K562 (cell line): ENCODE measurements at regions not wholly inside any gene's neighbourhood (a gene's known extent, or its start where the extent isn't known, plus 50 kb on each side); places are given as distances from the start of the nearest gene placed in this dataset.

Source experiments
- ATAC-seq: fragments of 200-7000 bp; cut with Tn5 transposase; 3 replicates; pipeline ENCODE4 v1.9.1; 2020; ENCODE audit warnings: moderate library complexity
- BruUV-seq: library from RNA; stranded (reverse); fragments of 400-500 nt; replicated peaks from 2 replicates; lab custom pipeline; 2021; lab: Mats Ljungman, UMichigan
- CTCF ChIA-PET: fragments of 300-600 bp; formaldehyde crosslinking; extraction: SDS; loops from one replicate; lab custom pipeline; 2021; ENCODE audit warnings: low intra/inter-chr PET ratio; lab: Yijun Ruan, JAX
- POLR2A ChIA-PET: fragments of 300-600, 350-650 bp; sonication (Branson Sonifier 250); formaldehyde crosslinking; extraction: SDS; loops from one replicate; lab custom pipeline; 2021; ENCODE audit warnings: antibody characterized with exemption, inconsistent platforms; lab: Yijun Ruan, JAX
- DNase-seq, 4 experiments: peaks; one replicate each; pipeline versions ENCODE4 v3.0.0 to v3.0.0-alpha.2; 2011 to 2018; ENCODE audit warnings: low spot score in 3 of 4, mixed read lengths in 3 of 4; ENCODE audit errors: extremely low read depth in 1 of 4
- FAIRE-seq: peaks from 2 replicates; lab custom pipeline; 2011; peaks lifted over from hg19 to GRCh38; lab: Jason Lieb, UNC
- H2AFZ ChIP-seq: 2 replicates; pipeline ENCODE4 v1.6.0; 2011; ENCODE audit warnings: low read depth, low read length, control low read depth, inconsistent platforms
- H3K27ac ChIP-seq: fragments of 200-600 bp; 3 replicates; pipeline ENCODE4 v1.8.0; 2011; ENCODE audit warnings: low read depth, mild to moderate bottlenecking, control low read depth, inconsistent platforms, low read length, moderate library complexity, mixed read lengths; ENCODE audit errors: extremely low read depth
- H3K27me3 ChIP-seq, 2 experiments: fragments of 300-600 bp in 1 of 2; 2 replicates in 1 of 2; 3 replicates in 1 of 2; pipeline versions ENCODE4 v1.6.0 to v1.8.0; 2011; ENCODE audit warnings: inconsistent platforms in 2 of 2, low read length in 2 of 2, mild to moderate bottlenecking in 1 of 2, mixed read lengths in 1 of 2, moderate library complexity in 1 of 2; ENCODE audit not compliant: control insufficient read depth in 2 of 2, insufficient read depth in 2 of 2
- H3K36me3 ChIP-seq: fragments of 300-600 bp; 3 replicates; pipeline ENCODE4 v1.8.0; 2011; ENCODE audit warnings: mild to moderate bottlenecking, low read length, inconsistent platforms; ENCODE audit not compliant: control insufficient read depth, insufficient read depth
- H3K4me1 ChIP-seq, 2 experiments: fragments of 200-600 bp in 1 of 2; replicated peaks in 1 of 2; 2 replicates in 1 of 2; 3 replicates in 1 of 2; pipeline versions ENCODE4 v1.5.1 to v1.8.0; 2011; ENCODE audit warnings: inconsistent platforms in 2 of 2, low read length in 2 of 2, mild to moderate bottlenecking in 1 of 2, mixed read lengths in 1 of 2, moderate library complexity in 1 of 2; ENCODE audit not compliant: control insufficient read depth in 2 of 2, insufficient read depth in 2 of 2
- H3K4me2 ChIP-seq: 2 replicates; pipeline ENCODE4 v1.6.1; 2011; ENCODE audit warnings: low read length, control low read depth, inconsistent platforms, mixed read lengths; ENCODE audit not compliant: insufficient read depth
- H3K4me3 ChIP-seq: fragments of 200-600 bp; sonication (generic), shearing (Covaris generic); 2 replicates; pipeline ENCODE4 v1.5.1; 2016; ENCODE audit warnings: control low read depth, inconsistent platforms
- H3K79me2 ChIP-seq: fragments of 200-600 bp; 3 replicates; pipeline ENCODE4 v1.8.0; 2011; ENCODE audit warnings: low read length, inconsistent platforms; ENCODE audit not compliant: control insufficient read depth, insufficient read depth
- H3K9ac ChIP-seq, 2 experiments: 2 replicates each; pipeline versions ENCODE4 v1.6.0 to v1.6.1; 2011; ENCODE audit warnings: low read depth in 2 of 2, low read length in 2 of 2, control low read depth in 1 of 2, inconsistent platforms in 1 of 2, mild to moderate bottlenecking in 1 of 2, mixed read lengths in 1 of 2; ENCODE audit not compliant: insufficient read depth in 1 of 2
- H3K9me1 ChIP-seq: one replicate; pipeline ENCODE4 v1.6.0; 2011; ENCODE audit warnings: inconsistent platforms, mild to moderate bottlenecking, low read length, moderate library complexity; ENCODE audit not compliant: control insufficient read depth, insufficient read depth
- H3K9me3 ChIP-seq: replicated peaks from 2 replicates; pipeline ENCODE4 v1.5.1; 2011; ENCODE audit warnings: low read depth, low read length, inconsistent platforms; ENCODE audit not compliant: control insufficient read depth, insufficient read depth
- H4K20me1 ChIP-seq: replicated peaks from 2 replicates; pipeline ENCODE4 v1.6.1; 2011; ENCODE audit warnings: low read length, inconsistent platforms, mixed read lengths; ENCODE audit not compliant: control insufficient read depth, insufficient read depth
- BACH1 ChIP-seq: fragments of 200-800 bp; sonication (Bioruptor generic); IDR thresholded peaks from 2 replicates; pipeline ENCODE4 v1.6.1; 2016; ENCODE audit warnings: missing genetic modification characterization, missing compliant biosample characterization
- CHD2 ChIP-seq: IDR thresholded peaks from 2 replicates; pipeline ENCODE4 v1.6.1; 2011; ENCODE audit warnings: low read depth, low read length
- FOXA3 ChIP-seq, 2 experiments: fragments of 450-650 bp in 1 of 2; sonication (generic) in 1 of 2; formaldehyde crosslinking; IDR thresholded peaks in 1 of 2; conservative IDR thresholded peaks in 1 of 2; 2 replicates each; pipeline versions ENCODE4 v1.4.0 to v1.8.0; 2020 to 2022; ENCODE audit warnings: mild to moderate bottlenecking in 2 of 2, missing genetic modification reagents in 1 of 2
- SPI1 ChIP-seq: IDR thresholded peaks from 2 replicates; pipeline ENCODE4 v1.6.1; 2011; ENCODE audit warnings: low read depth, low read length, control low read depth, borderline replicate concordance
- ZNF347 ChIP-seq: fragments of 450-650 bp; formaldehyde crosslinking; IDR thresholded peaks from 2 replicates; pipeline ENCODE4 v1.4.0; 2020; ENCODE audit warnings: low read depth, mild to moderate bottlenecking, moderate library complexity
- WGBS: fragments of 100-300 bp; shearing (Covaris generic); methylation state at CpG from one replicate; pipeline ENCODE4 v1.1.6; 2016; ENCODE audit warnings: low coverage, mixed read lengths; ENCODE audit not compliant: insufficient coverage; ENCODE audit errors: missing lambda C conversion rate; 5-methylcytosine and 5-hydroxymethylcytosine counted together
- in situ Hi-C: fragments of 300-500 bp; cut with MboI; formaldehyde crosslinking; loops from 4 replicates; pipeline ENCODE4 v1.15.0; 2018; ENCODE audit warnings: inconsistent platforms, mixed read lengths
- intact Hi-C: fragments of 100-400 bp; cut with micrococcal nuclease; formaldehyde crosslinking; loops from 2 replicates; pipeline ENCODE4 v1.14.2; 2022
- TF ChIP-seq, protein P1 (sequence below), 3 experiments: fragments of 200-800 bp in 1 of 3; sonication (Bioruptor generic) in 1 of 3; sonication (generic) in 1 of 3; formaldehyde crosslinking in 1 of 3; IDR thresholded peaks; 2 replicates each; pipeline versions ENCODE4 v1.6.1 to v1.8.0; 2016 to 2022; ENCODE audit warnings: mild to moderate bottlenecking in 2 of 3, missing compliant biosample characterization in 2 of 3, missing genetic modification characterization in 2 of 3, missing genetic modification reagents in 1 of 3

DNA sequence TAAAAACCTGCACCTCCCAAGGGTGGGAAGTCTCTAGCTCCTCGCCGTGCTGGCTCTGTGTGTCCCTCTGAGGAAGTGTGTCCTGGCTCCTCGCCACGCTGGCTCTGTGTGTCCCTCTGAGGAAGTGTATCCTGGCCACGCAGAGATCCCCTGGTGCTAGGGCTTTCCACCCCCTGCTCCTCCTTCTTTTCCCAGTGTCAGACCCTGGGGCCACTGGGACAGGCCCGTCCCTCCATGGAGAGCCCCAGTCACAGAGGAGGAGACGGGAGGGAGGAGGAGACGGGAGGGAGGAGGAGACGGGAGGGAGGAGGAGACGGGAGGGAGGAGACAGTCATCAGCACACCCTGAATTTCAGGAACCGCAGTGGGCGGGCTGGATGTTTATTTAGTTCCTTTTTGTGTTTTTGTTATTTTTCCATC lies 53.8 kb upstream of the HGFAC start:
- Histone ChIP-seq H3K9me1 (no peaks in the 10 kb centered on the region), H3K9ac (peak overlapping the region in 1 of 2 experiments; percentile 31; a peak in 1 of 4 replicates), H3K9me3 (no peaks in the 10 kb centered on the region), H3K4me1 (peaks cover 0 to 25% of the 10 kb centered on the region in 2 experiments; a peak in 2 of 5 replicates), H3K4me2 (no peak overlapping the region), H2AFZ (no peak overlapping the region), H3K27me3 (peaks cover 49 to 68% of the 10 kb centered on the region in 2 experiments), H3K4me3 (no peak overlapping the region), H3K27ac (no peak overlapping the region), H3K79me2 (no peaks in the 10 kb centered on the region), H3K36me3 (no peaks in the 10 kb centered on the region), H4K20me1 (peaks cover 2% of the 10 kb centered on the region; the same call in 1 of the 2 replicates)
- BruUV-seq, result no TSS peak
- no peak for FAIRE-seq
- intact Hi-C loops, result no loop called here
- ChIA-PET POLR2A (interaction anchor here (0.5 to 0.9 kb wide), 2 partner anchors 18 to 21 kb away, joined by 3 read pairs; no protein-coding TSS in a partner anchor), CTCF (no interaction called here)
- in situ Hi-C loops, result no loop called here
- TF ChIP-seq CHD2 (no peak), BACH1 (no peak), SPI1 (peak; percentile 23; the same call in 1 of the 2 replicates), FOXA3 (CRISPR knock-in tag; conservative IDR thresholded peaks at IDR 0.05 in 1 of 2, IDR thresholded peaks at IDR 0.05 in 1 of 2) (no peak)
- ATAC-seq, result peak; percentile 54; the same call in 2 of the 3 replicates
- 5% methylated on average over 10 of the region's 12 CpGs for WGBS
- DNase-seq, result no peak

DNA sequence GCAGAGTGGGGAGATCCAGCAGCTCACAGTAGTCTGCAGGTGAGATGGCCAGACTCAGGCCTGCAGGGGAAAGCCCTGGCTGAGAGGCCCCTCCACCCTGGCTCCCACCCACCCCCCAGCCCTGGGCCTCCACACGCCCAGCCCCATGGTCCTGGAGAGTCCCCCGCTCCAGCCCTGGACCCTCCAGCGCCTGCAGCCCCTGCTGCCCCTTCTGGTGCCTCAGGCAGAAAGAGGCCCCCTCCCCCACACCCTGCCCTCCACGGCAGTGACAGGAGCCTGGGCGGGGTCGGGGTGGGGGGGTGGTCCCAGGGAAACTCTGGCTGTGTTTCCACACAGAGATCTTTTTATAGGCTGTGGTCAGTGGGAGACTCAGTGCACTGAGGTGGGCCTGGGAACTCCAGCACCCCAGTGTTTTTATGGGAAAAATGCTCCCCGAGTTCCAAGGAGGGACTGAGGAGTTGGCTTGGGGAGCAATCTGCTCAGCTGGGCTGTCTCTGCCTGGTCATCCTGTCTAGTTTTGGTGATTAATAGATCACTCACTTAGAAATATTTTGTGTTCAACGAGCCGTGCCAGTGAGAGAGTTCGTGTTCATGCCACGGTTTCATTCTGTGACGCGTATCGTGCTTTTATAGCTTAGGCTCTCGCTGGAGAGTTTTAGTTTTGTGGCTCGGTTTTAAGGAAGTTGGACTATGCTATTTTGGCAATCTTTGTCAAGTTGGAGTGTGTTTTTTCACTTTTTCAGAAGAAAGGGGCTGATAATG lies 53.1 kb upstream of the HGFAC start:
- no TSS peak for BruUV-seq
- Histone ChIP-seq H3K9me3 (no peaks in the 10 kb centered on the region), H3K79me2 (no peaks in the 10 kb centered on the region), H3K4me1 (peaks cover 0 to 25% of the 10 kb centered on the region in 2 experiments; a peak in 2 of 5 replicates), H3K4me2 (no peak overlapping the region), H3K9ac (no peak overlapping the region), H3K9me1 (no peaks in the 10 kb centered on the region), H3K27me3 (peaks cover 53 to 72% of the 10 kb centered on the region in 2 experiments), H3K4me3 (no peak overlapping the region), H2AFZ (no peak overlapping the region), H4K20me1 (peaks cover 2% of the 10 kb centered on the region; the same call in 1 of the 2 replicates), H3K27ac (no peak overlapping the region), H3K36me3 (no peaks in the 10 kb centered on the region)
- intact Hi-C loops, result no loop called here
- ATAC-seq (no peak), FAIRE-seq (no peak), DNase-seq (no peak)
- WGBS, result 15% methylated on average over 12 of the region's 16 CpGs
- ChIA-PET POLR2A (no interaction called here), CTCF (no interaction called here)
- no peak for TF ChIP-seq ZNF347 (CRISPR knock-in tag)
- TF ChIP-seq, protein P1, sequence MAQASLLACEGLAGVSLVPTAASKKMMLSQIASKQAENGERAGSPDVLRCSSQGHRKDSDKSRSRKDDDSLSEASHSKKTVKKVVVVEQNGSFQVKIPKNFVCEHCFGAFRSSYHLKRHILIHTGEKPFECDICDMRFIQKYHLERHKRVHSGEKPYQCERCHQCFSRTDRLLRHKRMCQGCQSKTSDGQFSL (CRISPR knock-in tag; IDR thresholded peaks at IDR 0.05), result 0 out of 2 replicates have a peak, but pooled peaks have one; percentile 26
- TF ChIP-seq, protein P1 (tag; IDR thresholded peaks at IDR 0.05), result no peak
- in situ Hi-C loops, result no loop called here
